ENCODE measurements at regions not wholly inside any gene's neighbourhood (a gene's known extent, or its start where the extent isn't known, plus 50 kb on each side); places are given as distances from the start of the nearest gene placed in this dataset.

DNA sequence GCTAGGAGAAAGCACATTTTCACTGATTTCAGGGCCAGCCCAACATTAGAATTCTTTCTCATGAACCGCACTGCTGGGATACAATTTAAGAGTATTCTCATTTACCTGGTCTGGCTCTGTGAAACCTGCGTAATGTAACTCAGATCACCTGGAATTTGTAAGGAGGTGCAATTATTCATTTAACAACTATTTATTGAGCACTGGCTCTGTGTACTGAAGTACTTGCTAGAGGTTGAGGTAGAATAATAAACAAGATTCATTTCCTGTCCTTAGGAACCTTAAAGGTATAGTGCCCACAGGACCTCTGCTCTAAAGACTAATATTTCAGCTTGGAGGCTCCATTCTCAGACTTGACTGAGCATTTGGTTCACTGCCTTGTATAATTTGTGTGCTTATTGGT, 242.2 kb upstream of the ZPLD1 start:
- TF ChIP-seq SP1 (IDR thresholded peaks at IDR 0.05; ENCODE audit: low read depth) = no peak
- no peak for TF ChIP-seq CTCF (IDR thresholded peaks at IDR 0.05 in 2 of 3, conservative IDR thresholded peaks at IDR 0.05 in 1 of 3; ENCODE audit: borderline replicate concordance in 1 of 3, insufficient read depth in 1 of 3, low read depth in 2 of 3, low read length in 2 of 3)
- TF ChIP-seq, protein P1, sequence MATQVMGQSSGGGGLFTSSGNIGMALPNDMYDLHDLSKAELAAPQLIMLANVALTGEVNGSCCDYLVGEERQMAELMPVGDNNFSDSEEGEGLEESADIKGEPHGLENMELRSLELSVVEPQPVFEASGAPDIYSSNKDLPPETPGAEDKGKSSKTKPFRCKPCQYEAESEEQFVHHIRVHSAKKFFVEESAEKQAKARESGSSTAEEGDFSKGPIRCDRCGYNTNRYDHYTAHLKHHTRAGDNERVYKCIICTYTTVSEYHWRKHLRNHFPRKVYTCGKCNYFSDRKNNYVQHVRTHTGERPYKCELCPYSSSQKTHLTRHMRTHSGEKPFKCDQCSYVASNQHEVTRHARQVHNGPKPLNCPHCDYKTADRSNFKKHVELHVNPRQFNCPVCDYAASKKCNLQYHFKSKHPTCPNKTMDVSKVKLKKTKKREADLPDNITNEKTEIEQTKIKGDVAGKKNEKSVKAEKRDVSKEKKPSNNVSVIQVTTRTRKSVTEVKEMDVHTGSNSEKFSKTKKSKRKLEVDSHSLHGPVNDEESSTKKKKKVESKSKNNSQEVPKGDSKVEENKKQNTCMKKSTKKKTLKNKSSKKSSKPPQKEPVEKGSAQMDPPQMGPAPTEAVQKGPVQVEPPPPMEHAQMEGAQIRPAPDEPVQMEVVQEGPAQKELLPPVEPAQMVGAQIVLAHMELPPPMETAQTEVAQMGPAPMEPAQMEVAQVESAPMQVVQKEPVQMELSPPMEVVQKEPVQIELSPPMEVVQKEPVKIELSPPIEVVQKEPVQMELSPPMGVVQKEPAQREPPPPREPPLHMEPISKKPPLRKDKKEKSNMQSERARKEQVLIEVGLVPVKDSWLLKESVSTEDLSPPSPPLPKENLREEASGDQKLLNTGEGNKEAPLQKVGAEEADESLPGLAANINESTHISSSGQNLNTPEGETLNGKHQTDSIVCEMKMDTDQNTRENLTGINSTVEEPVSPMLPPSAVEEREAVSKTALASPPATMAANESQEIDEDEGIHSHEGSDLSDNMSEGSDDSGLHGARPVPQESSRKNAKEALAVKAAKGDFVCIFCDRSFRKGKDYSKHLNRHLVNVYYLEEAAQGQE (IDR thresholded peaks at IDR 0.05; ENCODE audit: low read depth) = no peak
- TF ChIP-seq CEBPB (IDR thresholded peaks at IDR 0.05; ENCODE audit: low read depth) = no peak
- no peak for TF ChIP-seq TCF7L2 (IDR thresholded peaks at IDR 0.05; ENCODE audit: borderline replicate concordance, extremely low read depth, insufficient read depth, insufficient read length)

Data from HCT116 (cell line).